Tibial nerve (tissue), 3 donors: ENCODE measurements at regions not wholly inside any gene's neighbourhood (a gene's known extent, or its start where the extent isn't known, plus 50 kb on each side); places are given as distances from the start of the nearest gene placed in this dataset.
"Not testable (repeated sequence)": the region's sequence is repeated elsewhere in the genome, so short reads cannot be mapped to it uniquely, and the experiment has no call there.

ENCODE experiments used
- CTCF ChIP-seq, 5 experiments: fragments of 200-600 bp in 3 of 5; fragments of 450-650 bp in 2 of 5; sonication (generic) in 3 of 5; IDR thresholded peaks; one replicate each; pipeline ENCODE4 v1.5.1; 2016 to 2019; ENCODE audit warnings: antibody characterized with exemption in 5 of 5, mild to moderate bottlenecking in 3 of 5, moderate library complexity in 2 of 5
- POLR2A ChIP-seq, 2 donors: fragments of 450-650 bp; IDR thresholded peaks; one replicate each; pipeline ENCODE4 v1.6.1; 2017; ENCODE audit warnings: antibody characterized with exemption in 2 of 2, mild to moderate bottlenecking in 2 of 2, moderate library complexity in 2 of 2

GRCh38 chr16:60078819-60079218 lies 1344.7 kb upstream of the GOT2 start:
- not testable (repeated sequence) for TF ChIP-seq CTCF, POLR2A (IDR thresholded peaks at IDR 0.05)
